ENCODE measurements at regions not wholly inside any gene's neighbourhood (a gene's known extent, or its start where the extent isn't known, plus 50 kb on each side); places are given as distances from the start of the nearest gene placed in this dataset.
"Not testable (repeated sequence)": the region's sequence is repeated elsewhere in the genome, so short reads cannot be mapped to it uniquely, and the experiment has no call there.

DNA sequence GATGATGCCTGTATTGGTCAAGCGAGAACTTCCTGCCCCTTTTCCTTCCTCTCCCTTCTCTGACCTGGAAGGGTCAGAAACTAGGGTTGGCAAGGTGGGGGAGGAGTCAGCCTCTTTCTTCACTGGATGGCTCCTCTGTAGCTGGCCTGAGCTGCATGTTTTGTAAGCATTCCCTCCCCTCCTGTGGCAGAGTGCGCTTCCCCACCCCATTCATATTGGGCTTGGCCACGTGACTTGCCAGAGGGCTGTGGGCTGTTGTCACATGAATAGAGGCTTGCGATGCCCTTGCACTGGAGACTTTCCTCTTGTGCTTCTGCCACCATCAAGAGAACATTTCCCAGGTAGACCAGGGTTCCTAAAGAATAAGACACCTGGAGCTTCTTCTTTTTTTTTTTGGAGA, 111.3 kb upstream of the PODXL start:
- TF ChIP-seq, protein P1, sequence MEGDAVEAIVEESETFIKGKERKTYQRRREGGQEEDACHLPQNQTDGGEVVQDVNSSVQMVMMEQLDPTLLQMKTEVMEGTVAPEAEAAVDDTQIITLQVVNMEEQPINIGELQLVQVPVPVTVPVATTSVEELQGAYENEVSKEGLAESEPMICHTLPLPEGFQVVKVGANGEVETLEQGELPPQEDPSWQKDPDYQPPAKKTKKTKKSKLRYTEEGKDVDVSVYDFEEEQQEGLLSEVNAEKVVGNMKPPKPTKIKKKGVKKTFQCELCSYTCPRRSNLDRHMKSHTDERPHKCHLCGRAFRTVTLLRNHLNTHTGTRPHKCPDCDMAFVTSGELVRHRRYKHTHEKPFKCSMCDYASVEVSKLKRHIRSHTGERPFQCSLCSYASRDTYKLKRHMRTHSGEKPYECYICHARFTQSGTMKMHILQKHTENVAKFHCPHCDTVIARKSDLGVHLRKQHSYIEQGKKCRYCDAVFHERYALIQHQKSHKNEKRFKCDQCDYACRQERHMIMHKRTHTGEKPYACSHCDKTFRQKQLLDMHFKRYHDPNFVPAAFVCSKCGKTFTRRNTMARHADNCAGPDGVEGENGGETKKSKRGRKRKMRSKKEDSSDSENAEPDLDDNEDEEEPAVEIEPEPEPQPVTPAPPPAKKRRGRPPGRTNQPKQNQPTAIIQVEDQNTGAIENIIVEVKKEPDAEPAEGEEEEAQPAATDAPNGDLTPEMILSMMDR (conservative IDR thresholded peaks at IDR 0.05; ENCODE audit: control insufficient read depth, insufficient read depth, low read depth, low read length) = no peak

DNA sequence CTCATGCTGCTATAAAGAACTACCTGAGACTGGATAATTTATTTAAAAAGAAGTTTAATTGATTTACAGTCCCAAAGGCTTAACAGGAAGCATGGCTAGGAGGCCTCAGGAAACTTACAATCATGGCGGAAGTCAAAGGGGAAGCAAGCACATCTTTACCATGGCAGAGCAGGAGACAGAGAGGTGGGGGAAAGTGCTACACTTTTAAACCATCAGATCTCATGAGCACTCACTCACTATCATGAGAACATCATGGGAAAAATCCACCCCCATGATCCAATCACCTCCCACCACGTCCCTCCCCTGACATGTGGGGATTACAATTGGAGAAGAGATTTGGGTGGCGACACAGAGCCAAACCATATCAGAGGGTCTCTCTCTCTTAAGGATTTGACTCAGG, 108.6 kb upstream of the PODXL start:
- TF ChIP-seq, protein P1 (conservative IDR thresholded peaks at IDR 0.05; ENCODE audit: control insufficient read depth, insufficient read depth, low read depth, low read length) = no peak
- DNase-seq (ENCODE audit: low read depth) = no peak
- no peak overlapping the region for H3K4me3 ChIP-seq (ENCODE audit: control insufficient read depth, low read depth, low read length)

More for the DNA sequence above, 111.3 kb upstream of the PODXL start:
- DNase-seq (ENCODE audit: low read depth) = no peak
- H3K4me3 ChIP-seq (ENCODE audit: control insufficient read depth, low read depth, low read length) = no peak overlapping the region

DNA sequence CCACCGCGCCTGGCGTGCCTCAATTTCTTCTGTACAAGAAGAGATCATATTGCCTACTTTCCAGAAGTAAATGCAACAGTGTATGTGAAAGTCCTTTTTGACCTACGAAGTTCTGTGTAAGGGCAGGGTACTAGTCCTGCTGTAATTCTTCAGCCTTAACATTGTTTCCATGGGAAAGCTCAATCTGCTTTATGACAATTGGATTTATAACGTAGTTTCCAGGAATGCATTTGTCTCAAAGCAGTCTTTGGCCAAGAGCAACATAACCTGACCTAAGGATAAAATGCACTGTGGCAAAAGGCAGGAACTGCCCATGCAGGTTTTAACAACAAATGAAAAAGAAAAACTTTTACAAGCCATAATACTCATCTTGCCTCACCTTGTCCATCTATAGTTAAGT, 108.1 kb upstream of the PODXL start:
- no peak for DNase-seq (ENCODE audit: low read depth)
- H3K4me3 ChIP-seq (ENCODE audit: control insufficient read depth, low read depth, low read length) = no peak overlapping the region
- TF ChIP-seq, protein P1 (conservative IDR thresholded peaks at IDR 0.05; ENCODE audit: control insufficient read depth, insufficient read depth, low read depth, low read length) = no peak

DNA sequence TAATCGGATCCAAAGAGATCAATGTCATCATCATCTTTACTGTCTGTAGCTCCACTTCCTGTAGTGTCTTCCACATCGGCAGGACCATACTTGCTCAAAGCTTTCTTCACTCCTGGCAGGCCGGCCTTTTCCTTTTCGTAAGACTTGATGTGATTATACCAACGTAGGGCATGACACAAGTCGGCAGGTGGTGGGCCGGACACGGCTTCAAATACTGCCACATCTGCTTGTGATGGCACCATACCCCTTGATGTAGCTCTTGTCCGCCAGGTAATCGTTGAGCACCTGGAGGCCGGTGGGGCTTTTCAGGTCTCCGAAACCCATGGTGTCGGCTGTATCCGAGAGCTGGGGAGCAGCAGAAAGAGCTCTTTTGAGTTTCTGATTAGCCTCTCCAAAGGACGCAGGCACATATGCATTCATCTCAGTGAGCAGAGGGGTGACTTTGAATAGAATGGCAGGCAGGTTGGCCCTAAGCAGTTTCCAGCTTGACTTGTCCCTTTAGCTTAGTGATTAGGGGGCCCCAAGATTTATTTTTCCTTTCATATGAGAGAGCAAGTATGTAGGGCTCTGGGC, 106.0 kb upstream of the PODXL start:
- H3K4me3 ChIP-seq (ENCODE audit: control insufficient read depth, low read depth, low read length); DNase-seq (ENCODE audit: low read depth): not testable (repeated sequence)

DNA sequence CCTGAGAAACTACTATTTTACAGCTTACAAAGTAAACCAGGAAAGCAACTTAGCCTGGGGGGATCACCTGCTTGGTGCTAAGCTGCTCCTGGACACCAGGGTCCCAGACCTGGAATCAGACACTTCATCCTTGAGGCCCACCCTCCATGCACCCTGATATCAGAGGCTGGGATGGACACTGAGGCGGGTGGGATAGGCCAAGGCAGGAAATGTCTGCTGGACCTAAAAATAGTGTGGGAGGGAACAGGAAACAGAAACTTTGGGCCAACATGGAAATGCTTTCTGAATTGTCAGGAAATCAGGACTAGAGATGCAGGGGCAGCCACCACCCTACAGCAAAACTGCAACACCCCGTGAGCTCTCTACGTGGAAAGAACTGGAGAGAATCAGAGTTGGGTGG, 101.5 kb upstream of the PODXL start:
- TF ChIP-seq, protein P1 (conservative IDR thresholded peaks at IDR 0.05; ENCODE audit: control insufficient read depth, insufficient read depth, low read depth, low read length) = no peak

DNA sequence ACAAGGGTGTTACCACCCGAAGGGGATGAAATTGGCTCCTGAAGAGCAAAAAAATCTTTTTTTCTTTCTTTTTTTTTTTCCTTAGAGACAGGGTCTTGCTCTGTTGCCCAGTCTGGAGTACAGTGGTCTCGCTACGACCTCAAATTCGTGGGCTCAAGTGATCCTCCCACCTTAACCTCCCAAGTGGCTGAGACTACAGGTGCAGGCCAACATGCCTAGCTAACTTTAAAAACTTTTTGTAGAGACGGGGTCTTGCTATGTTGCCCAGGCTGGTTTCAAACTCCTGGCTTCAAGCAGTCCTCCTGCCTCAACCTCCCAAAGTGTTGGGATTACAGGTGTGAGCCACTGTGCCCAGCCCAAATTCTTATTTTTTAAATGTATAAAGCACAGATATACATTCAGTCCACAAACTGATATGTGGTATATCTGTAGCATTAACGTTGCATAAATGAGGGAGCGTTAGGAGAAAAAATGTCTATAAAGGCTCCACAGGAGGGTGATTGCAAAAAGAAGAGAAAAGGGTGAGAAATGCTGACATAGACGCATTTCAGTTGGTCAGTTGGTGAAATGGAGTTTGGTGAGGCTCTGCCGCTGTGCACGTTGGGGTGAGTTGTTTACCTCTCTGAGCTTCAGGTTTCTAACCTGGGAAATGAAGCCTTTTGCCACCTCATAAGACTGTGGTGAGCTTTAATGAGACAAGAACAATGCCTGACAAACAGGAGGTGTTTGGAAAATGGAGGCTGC, 100.7 kb upstream of the PODXL start:
- DNase-seq (ENCODE audit: low read depth) = no peak
- TF ChIP-seq, protein P1 (conservative IDR thresholded peaks at IDR 0.05; ENCODE audit: control insufficient read depth, insufficient read depth, low read depth, low read length) = no peak
- H3K4me3 ChIP-seq (ENCODE audit: control insufficient read depth, low read depth, low read length) = no peak overlapping the region

More for the DNA sequence above, 101.5 kb upstream of the PODXL start:
- no peak overlapping the region for H3K4me3 ChIP-seq (ENCODE audit: control insufficient read depth, low read depth, low read length)
- no peak for DNase-seq (ENCODE audit: low read depth)

DNA sequence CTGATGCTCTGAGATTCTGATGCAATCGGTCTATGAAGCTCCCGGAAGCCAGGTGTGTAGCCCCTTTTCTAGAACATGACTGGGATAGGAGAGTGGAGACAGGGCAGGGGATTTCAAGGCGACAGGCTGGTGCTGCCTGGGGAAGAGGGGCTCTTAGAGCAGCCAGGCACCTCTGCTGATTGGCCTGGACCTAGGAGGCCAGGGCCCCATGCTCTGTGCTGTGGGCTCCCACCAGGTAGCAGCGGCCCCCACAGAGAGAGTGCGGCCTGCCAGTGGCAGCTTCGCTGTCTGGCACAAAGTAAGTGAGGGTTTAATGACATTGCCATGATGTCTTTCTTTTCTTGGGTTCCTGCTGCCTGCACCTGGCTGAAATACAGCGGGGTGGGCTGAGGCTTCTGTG, 99.4 kb upstream of the PODXL start:
- TF ChIP-seq, protein P1 (conservative IDR thresholded peaks at IDR 0.05; ENCODE audit: control insufficient read depth, insufficient read depth, low read depth, low read length) = no peak
- H3K4me3 ChIP-seq (ENCODE audit: control insufficient read depth, low read depth, low read length) = no peak overlapping the region
- no peak for DNase-seq (ENCODE audit: low read depth)

Measured in fibroblast of mammary gland (primary cell).